Kidney (tissue), 13 donors: ENCODE measurements at regions not wholly inside any gene's neighbourhood (a gene's known extent, or its start where the extent isn't known, plus 50 kb on each side); places are given as distances from the start of the nearest gene placed in this dataset.

Experiments
- DNase-seq, 5 donors: peaks; one replicate each; pipeline ENCODE4 v3.0.0-alpha.2; 2013 to 2020
- FAIRE-seq: peaks from 2 replicates; lab custom pipeline; 2012; peaks lifted over from hg19 to GRCh38; lab: Jason Lieb, UNC
- H3K27ac ChIP-seq, 2 donors: one replicate each; pipeline ENCODE4 v1.7.0; 2013; ENCODE audit warnings: low read depth in 2 of 2, low read length in 2 of 2, inconsistent platforms in 1 of 2
- H3K27me3 ChIP-seq: one replicate; pipeline ENCODE4 v1.7.1; 2013; ENCODE audit warnings: low read length, inconsistent platforms; ENCODE audit not compliant: control insufficient read depth, insufficient read depth
- H3K36me3 ChIP-seq, 3 donors: one replicate each; pipeline versions ENCODE4 v1.7.0 to v1.7.1; 2013; ENCODE audit warnings: low read length in 3 of 3, control low read depth in 1 of 3, inconsistent platforms in 1 of 3; ENCODE audit not compliant: insufficient read depth in 3 of 3, control insufficient read depth in 2 of 3
- H3K4me1 ChIP-seq, 3 donors: one replicate each; pipeline versions ENCODE4 v1.7.0 to v1.7.1; 2013; ENCODE audit warnings: low read length in 3 of 3, inconsistent platforms in 1 of 3, low read depth in 1 of 3; ENCODE audit not compliant: control insufficient read depth in 2 of 3, insufficient read depth in 2 of 3
- H3K4me3 ChIP-seq, 3 donors: one replicate each; pipeline versions ENCODE4 v1.7.0 to v1.8.1; 2013; ENCODE audit warnings: low read length in 3 of 3, control low read depth in 1 of 3, inconsistent platforms in 1 of 3
- H3K9ac ChIP-seq, 3 donors: one replicate each; pipeline versions ENCODE4 v1.7.0 to v1.7.1; 2013; ENCODE audit warnings: low read length in 3 of 3, control low read depth in 1 of 3, inconsistent platforms in 1 of 3
- H3K9me3 ChIP-seq, 3 donors: one replicate each; pipeline versions ENCODE4 v1.7.0 to v1.7.1; 2013; ENCODE audit warnings: low read length in 3 of 3, control low read depth in 1 of 3, inconsistent platforms in 1 of 3; ENCODE audit not compliant: control insufficient read depth in 2 of 3, insufficient read depth in 1 of 3
- intact Hi-C: fragments of 100-400 bp; cut with DNase I; formaldehyde crosslinking; loops from one replicate; pipeline ENCODE4 v1.11.1; 2022
- TF ChIP-seq, protein P1 (sequence below): IDR thresholded peaks from 3 replicates; pipeline ENCODE4 v1.5.1; 2012; ENCODE audit warnings: mild to moderate bottlenecking, moderate library complexity, borderline replicate concordance; ENCODE audit not compliant: insufficient read depth; ENCODE audit errors: extremely low read depth
- donor health status: control.
- donor health status: control.
- donor health status: control.
- donor health status: control.
- donor health status: control.
- donor health status: DM: yes; HTN: yes; CAD: no.
- donor health status: Normal renal cell carcinoma (clear cell type).

DNA sequence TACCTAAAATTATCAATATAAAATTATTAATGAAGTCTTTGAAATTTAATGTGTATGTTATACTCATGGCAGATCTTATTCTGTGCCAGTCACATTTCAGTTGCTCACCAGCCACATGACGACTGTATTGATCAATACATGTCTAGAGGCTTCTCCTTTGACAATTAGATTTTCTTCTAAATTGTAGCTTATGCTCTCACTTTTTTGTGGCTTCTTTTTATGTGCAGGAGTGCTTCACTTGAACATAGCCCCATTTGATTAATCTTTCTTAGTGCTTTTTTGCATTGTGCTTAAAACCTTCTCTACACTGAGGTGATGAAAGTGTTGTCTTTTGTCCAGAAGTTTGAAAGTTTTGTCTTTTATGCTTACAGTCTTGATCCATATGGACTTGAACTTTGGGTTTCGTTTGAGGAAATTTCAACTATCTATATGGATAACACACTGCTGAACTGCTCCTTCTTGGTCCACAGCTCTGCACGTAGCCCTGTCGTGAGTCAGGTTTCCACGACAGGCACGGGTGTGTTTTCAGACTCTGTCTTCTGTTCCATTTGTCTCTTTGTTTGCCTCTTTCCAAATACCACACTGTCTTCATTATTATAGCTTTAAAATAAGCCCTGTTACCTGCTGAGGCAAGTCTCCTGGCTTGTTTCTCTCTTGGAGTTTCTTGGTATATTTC lies 393.9 kb upstream of the CFAP20DC start:
- intact Hi-C loops = no loop called here
- DNase-seq = no peak
- Histone ChIP-seq H3K27me3 (no peaks in the 10 kb centered on the region), H3K27ac (no peak overlapping the region), H3K36me3 (no peaks in the 10 kb centered on the region), H3K4me1 (no peaks in the 10 kb centered on the region), H3K9ac (no peak overlapping the region), H3K4me3 (no peak overlapping the region), H3K9me3 (no peaks in the 10 kb centered on the region)
- TF ChIP-seq, protein P1, sequence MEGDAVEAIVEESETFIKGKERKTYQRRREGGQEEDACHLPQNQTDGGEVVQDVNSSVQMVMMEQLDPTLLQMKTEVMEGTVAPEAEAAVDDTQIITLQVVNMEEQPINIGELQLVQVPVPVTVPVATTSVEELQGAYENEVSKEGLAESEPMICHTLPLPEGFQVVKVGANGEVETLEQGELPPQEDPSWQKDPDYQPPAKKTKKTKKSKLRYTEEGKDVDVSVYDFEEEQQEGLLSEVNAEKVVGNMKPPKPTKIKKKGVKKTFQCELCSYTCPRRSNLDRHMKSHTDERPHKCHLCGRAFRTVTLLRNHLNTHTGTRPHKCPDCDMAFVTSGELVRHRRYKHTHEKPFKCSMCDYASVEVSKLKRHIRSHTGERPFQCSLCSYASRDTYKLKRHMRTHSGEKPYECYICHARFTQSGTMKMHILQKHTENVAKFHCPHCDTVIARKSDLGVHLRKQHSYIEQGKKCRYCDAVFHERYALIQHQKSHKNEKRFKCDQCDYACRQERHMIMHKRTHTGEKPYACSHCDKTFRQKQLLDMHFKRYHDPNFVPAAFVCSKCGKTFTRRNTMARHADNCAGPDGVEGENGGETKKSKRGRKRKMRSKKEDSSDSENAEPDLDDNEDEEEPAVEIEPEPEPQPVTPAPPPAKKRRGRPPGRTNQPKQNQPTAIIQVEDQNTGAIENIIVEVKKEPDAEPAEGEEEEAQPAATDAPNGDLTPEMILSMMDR = no peak
- FAIRE-seq = no peak

DNA sequence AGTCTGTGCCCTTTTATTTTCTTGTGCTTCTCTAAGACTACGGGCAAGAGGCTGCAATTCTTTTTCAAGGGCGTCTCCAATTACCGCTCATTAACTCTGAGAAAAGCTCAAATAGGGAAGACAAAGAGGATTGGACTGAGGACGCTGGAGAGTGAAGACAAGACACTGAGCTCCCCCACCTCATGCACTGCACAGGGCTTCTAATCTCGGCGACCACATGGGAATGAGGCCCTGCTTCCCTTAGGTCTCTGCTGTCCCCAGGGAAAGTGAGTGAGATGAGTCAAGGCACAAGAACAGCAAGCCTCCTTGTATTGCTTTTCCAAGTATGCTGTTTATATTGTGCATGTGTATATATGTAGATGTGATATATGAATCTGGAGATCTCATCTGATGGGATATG lies 392.2 kb upstream of the CFAP20DC start:
- no peak overlapping the region for H3K27ac ChIP-seq
- H3K9ac ChIP-seq = no peak overlapping the region
- H3K4me1 ChIP-seq = no peaks in the 10 kb centered on the region
- TF ChIP-seq, protein P1 = no peak
- H3K27me3 ChIP-seq = no peaks in the 10 kb centered on the region
- FAIRE-seq (no peak), DNase-seq (peak in 2 of 5 donors; percentile 49 to 66)
- H3K36me3 ChIP-seq = no peaks in the 10 kb centered on the region
- intact Hi-C loops = no loop called here
- H3K4me3 ChIP-seq = no peak overlapping the region
- H3K9me3 ChIP-seq = no peaks in the 10 kb centered on the region

GRCh38 chr3:59440285-59441028 lies 390.6 kb upstream of the CFAP20DC start:
- TF ChIP-seq, protein P1 = no peak
- intact Hi-C loops = no loop called here
- no peak for FAIRE-seq

More at GRCh38 chr3:59440285-59441028, 390.6 kb upstream of the CFAP20DC start:
- Histone ChIP-seq H3K36me3 (no peaks in the 10 kb centered on the region), H3K27ac (no peak overlapping the region), H3K9me3 (no peaks in the 10 kb centered on the region), H3K4me3 (no peak overlapping the region), H3K4me1 (no peaks in the 10 kb centered on the region), H3K27me3 (no peaks in the 10 kb centered on the region), H3K9ac (no peak overlapping the region)
- DNase-seq = peak in 2 of 5 donors; percentile 28 to 32
